ENCODE measurements at regions not wholly inside any gene's neighbourhood (a gene's known extent, or its start where the extent isn't known, plus 50 kb on each side); places are given as distances from the start of the nearest gene placed in this dataset.

DNA sequence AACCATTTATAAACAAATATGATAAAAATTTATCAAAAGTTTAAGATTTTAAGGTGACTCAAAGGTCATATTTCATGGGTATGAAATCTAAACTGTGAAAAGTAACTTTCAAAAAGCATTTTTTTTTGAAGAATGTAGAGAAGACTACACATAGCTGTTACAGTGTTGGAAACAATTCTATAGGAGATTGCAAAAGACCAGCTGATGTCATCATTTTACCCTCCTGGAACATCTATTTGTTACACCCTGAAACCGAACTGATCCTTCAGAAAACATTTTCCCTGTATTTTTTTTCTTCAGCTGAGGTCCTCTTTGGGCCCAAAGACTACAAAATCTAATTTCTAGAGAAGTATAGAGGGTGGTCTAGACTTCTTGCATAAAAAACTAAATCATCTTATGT lies 297.5 kb upstream of the FERMT1 start:
- Histone ChIP-seq H3F3A (ENCODE audit: insufficient read depth) (no peaks in the 10 kb centered on the region), H3K9me2 (replicated peaks; ENCODE audit: insufficient read depth, low read length) (no peaks in the 10 kb centered on the region), H4K20me1 (ENCODE audit: low read depth, low read length) (no peaks in the 10 kb centered on the region; the same call in 1 of the 2 replicates), H3K4me3 (ENCODE audit: insufficient read depth, low read length, poor library complexity, severe bottlenecking) (no peak overlapping the region), H3K27me3 (ENCODE audit: low read length) (no peaks in the 10 kb centered on the region), H2AFZ (ENCODE audit: low read depth, low read length, severe bottlenecking) (no peak overlapping the region), H3K9me3 (ENCODE audit: insufficient read depth, low read length) (no peaks in the 10 kb centered on the region), H3K36me3 (ENCODE audit: low read length) (no peaks in the 10 kb centered on the region), H3K9ac (ENCODE audit: low read length) (no peak overlapping the region), H3K4me2 (ENCODE audit: low read depth, low read length, poor library complexity, severe bottlenecking) (no peak overlapping the region), H3K79me2 (ENCODE audit: insufficient read depth, low read length) (no peaks in the 10 kb centered on the region), H3K27ac (ENCODE audit: low read depth, low read length) (no peak overlapping the region)
- TF ChIP-seq, protein P1, sequence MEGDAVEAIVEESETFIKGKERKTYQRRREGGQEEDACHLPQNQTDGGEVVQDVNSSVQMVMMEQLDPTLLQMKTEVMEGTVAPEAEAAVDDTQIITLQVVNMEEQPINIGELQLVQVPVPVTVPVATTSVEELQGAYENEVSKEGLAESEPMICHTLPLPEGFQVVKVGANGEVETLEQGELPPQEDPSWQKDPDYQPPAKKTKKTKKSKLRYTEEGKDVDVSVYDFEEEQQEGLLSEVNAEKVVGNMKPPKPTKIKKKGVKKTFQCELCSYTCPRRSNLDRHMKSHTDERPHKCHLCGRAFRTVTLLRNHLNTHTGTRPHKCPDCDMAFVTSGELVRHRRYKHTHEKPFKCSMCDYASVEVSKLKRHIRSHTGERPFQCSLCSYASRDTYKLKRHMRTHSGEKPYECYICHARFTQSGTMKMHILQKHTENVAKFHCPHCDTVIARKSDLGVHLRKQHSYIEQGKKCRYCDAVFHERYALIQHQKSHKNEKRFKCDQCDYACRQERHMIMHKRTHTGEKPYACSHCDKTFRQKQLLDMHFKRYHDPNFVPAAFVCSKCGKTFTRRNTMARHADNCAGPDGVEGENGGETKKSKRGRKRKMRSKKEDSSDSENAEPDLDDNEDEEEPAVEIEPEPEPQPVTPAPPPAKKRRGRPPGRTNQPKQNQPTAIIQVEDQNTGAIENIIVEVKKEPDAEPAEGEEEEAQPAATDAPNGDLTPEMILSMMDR (IDR thresholded peaks at IDR 0.05; ENCODE audit: insufficient read depth, low read length, poor library complexity, severe bottlenecking): no peak
- no peak for TF ChIP-seq EZH2phosphoT487 (conservative IDR thresholded peaks at IDR 0.05; ENCODE audit: low read length)

DNA sequence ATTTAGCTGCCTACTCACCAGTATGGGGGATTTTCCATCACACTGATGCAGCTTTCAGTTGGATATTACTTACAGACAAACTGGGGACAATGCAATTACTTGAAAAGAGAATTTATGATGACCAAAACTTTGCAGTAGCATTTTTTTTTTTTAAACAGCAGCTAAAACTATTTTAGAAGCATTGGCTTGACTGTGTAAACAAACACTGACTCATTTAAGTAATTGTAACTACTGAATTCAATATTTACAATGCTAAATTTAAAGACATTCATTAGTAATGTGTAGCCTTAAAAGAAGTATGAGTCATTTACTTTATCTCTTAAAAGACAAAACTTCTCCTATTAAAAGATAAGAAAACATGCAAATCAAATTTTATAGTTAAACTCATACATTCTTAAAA lies 295.9 kb upstream of the FERMT1 start:
- H3K4me2 ChIP-seq (ENCODE audit: low read depth, low read length, poor library complexity, severe bottlenecking): no peak overlapping the region
- H2AFZ ChIP-seq (ENCODE audit: low read depth, low read length, severe bottlenecking): no peak overlapping the region
- H3F3A ChIP-seq (ENCODE audit: insufficient read depth): no peaks in the 10 kb centered on the region
- H3K79me2 ChIP-seq (ENCODE audit: insufficient read depth, low read length): no peaks in the 10 kb centered on the region
- no peaks in the 10 kb centered on the region for H3K9me2 ChIP-seq (replicated peaks; ENCODE audit: insufficient read depth, low read length)
- no peaks in the 10 kb centered on the region for H3K27me3 ChIP-seq (ENCODE audit: low read length)
- H3K4me3 ChIP-seq (ENCODE audit: insufficient read depth, low read length, poor library complexity, severe bottlenecking): no peak overlapping the region
- no peak overlapping the region for H3K9ac ChIP-seq (ENCODE audit: low read length)
- H3K27ac ChIP-seq (ENCODE audit: low read depth, low read length): no peak overlapping the region
- H3K36me3 ChIP-seq (ENCODE audit: low read length): no peaks in the 10 kb centered on the region
- no peak for TF ChIP-seq EZH2phosphoT487 (conservative IDR thresholded peaks at IDR 0.05; ENCODE audit: low read length)
- TF ChIP-seq, protein P1 (IDR thresholded peaks at IDR 0.05; ENCODE audit: insufficient read depth, low read length, poor library complexity, severe bottlenecking): no peak
- H4K20me1 ChIP-seq (ENCODE audit: low read depth, low read length): no peaks in the 10 kb centered on the region; the same call in 1 of the 2 replicates
- no peaks in the 10 kb centered on the region for H3K9me3 ChIP-seq (ENCODE audit: insufficient read depth, low read length)

DNA sequence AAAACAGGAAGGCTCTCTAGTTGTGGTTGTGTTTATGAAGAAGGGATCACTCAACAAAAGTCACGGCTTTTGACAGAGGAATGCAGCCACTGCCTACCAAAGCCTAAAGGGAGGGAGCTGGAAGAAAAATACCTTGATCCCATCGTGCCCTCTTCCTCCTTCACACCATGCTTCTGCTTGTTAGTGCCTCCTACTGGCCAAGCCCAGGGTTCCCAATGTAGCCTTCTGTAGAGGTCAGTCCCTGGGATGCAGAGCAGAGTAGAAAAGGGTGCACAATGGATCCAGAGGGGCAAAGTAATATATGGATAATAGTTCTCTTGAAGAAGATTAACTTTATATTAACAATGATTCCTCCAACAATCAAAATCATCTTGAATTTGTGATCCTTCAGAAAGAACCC lies 293.5 kb upstream of the FERMT1 start:
- TF ChIP-seq, protein P1 (IDR thresholded peaks at IDR 0.05; ENCODE audit: insufficient read depth, low read length, poor library complexity, severe bottlenecking): no peak
- H2AFZ ChIP-seq (ENCODE audit: low read depth, low read length, severe bottlenecking): no peak overlapping the region
- no peaks in the 10 kb centered on the region for H3K9me3 ChIP-seq (ENCODE audit: insufficient read depth, low read length)
- H4K20me1 ChIP-seq (ENCODE audit: low read depth, low read length): no peaks in the 10 kb centered on the region; the same call in 1 of the 2 replicates
- no peaks in the 10 kb centered on the region for H3F3A ChIP-seq (ENCODE audit: insufficient read depth)
- no peaks in the 10 kb centered on the region for H3K36me3 ChIP-seq (ENCODE audit: low read length)
- no peaks in the 10 kb centered on the region for H3K9me2 ChIP-seq (replicated peaks; ENCODE audit: insufficient read depth, low read length)
- no peak overlapping the region for H3K4me3 ChIP-seq (ENCODE audit: insufficient read depth, low read length, poor library complexity, severe bottlenecking)
- no peaks in the 10 kb centered on the region for H3K79me2 ChIP-seq (ENCODE audit: insufficient read depth, low read length)
- H3K27me3 ChIP-seq (ENCODE audit: low read length): no peaks in the 10 kb centered on the region
- no peak overlapping the region for H3K9ac ChIP-seq (ENCODE audit: low read length)
- no peak overlapping the region for H3K4me2 ChIP-seq (ENCODE audit: low read depth, low read length, poor library complexity, severe bottlenecking)
- no peak overlapping the region for H3K27ac ChIP-seq (ENCODE audit: low read depth, low read length)

All from SU-DHL-6 (cell line).